ENCODE measurements at regions not wholly inside any gene's neighbourhood (a gene's known extent, or its start where the extent isn't known, plus 50 kb on each side); places are given as distances from the start of the nearest gene placed in this dataset.
A peak's percentile ranks its signal among the peaks of the same experiment; 100 is the strongest.

- H3K4me1 Mint-ChIP-seq, result no peaks in the 10 kb centered on the region
- peaks cover 6 to 15% of the 10 kb centered on the region in 2 donors for H3K27me3 Mint-ChIP-seq
- Histone ChIP-seq H3K4me3 (ENCODE audit: low read length) (no peak overlapping the region), H3K9me3 (ENCODE audit: low read length) (no peaks in the 10 kb centered on the region), H3K4me1 (ENCODE audit: insufficient read depth, low read length) (no peaks in the 10 kb centered on the region), H3K27me3 (ENCODE audit: insufficient read depth, low read length, poor library complexity, severe bottlenecking) (no peaks in the 10 kb centered on the region), H3K27ac (ENCODE audit: low read depth, low read length) (no peak overlapping the region), H3K36me3 (ENCODE audit: insufficient read depth, low read length) (no peaks in the 10 kb centered on the region)
- CTCF ChIA-PET, result no interaction called here
- DNase-seq, result no peak
- no peak overlapping the region for H3K4me3 Mint-ChIP-seq
- H3K36me3 Mint-ChIP-seq, result no peaks in the 10 kb centered on the region
- POLR2A ChIA-PET, result no interaction called here
- no peak overlapping the region for H3K27ac Mint-ChIP-seq
- peaks cover 0 to 3% (median 0%) of the 10 kb centered on the region in 5 donors for H3K9me3 Mint-ChIP-seq
Measured at GRCh38 chr5:38207343-38207742, 51.0 kb upstream of the EGFLAM start.

GRCh38 chr5:38202741-38203140, 55.6 kb upstream of the EGFLAM start:
- ChIA-PET CTCF (no interaction called here), POLR2A (no interaction called here)
- no peaks in the 10 kb centered on the region for H3K36me3 Mint-ChIP-seq
- H3K4me1 Mint-ChIP-seq, result no peaks in the 10 kb centered on the region
- H3K27me3 Mint-ChIP-seq, result peaks cover 4 to 11% of the 10 kb centered on the region in 2 donors
- Histone ChIP-seq H3K4me3 (ENCODE audit: low read length) (no peak overlapping the region), H3K27me3 (ENCODE audit: insufficient read depth, low read length, poor library complexity, severe bottlenecking) (no peaks in the 10 kb centered on the region), H3K9me3 (ENCODE audit: low read length) (no peaks in the 10 kb centered on the region), H3K4me1 (ENCODE audit: insufficient read depth, low read length) (no peaks in the 10 kb centered on the region), H3K36me3 (ENCODE audit: insufficient read depth, low read length) (no peaks in the 10 kb centered on the region), H3K27ac (ENCODE audit: low read depth, low read length) (no peak overlapping the region)
- no peak overlapping the region for H3K27ac Mint-ChIP-seq
- peaks cover 0 to 2% (median 0%) of the 10 kb centered on the region in 5 donors for H3K9me3 Mint-ChIP-seq
- no peak overlapping the region for H3K4me3 Mint-ChIP-seq
- DNase-seq, result no peak

- POLR2A ChIA-PET, result no interaction called here
- Histone ChIP-seq H3K4me3 (ENCODE audit: low read length) (no peak overlapping the region), H3K36me3 (ENCODE audit: insufficient read depth, low read length) (no peaks in the 10 kb centered on the region), H3K9me3 (ENCODE audit: low read length) (no peaks in the 10 kb centered on the region), H3K4me1 (ENCODE audit: insufficient read depth, low read length) (no peaks in the 10 kb centered on the region), H3K27me3 (ENCODE audit: insufficient read depth, low read length, poor library complexity, severe bottlenecking) (no peaks in the 10 kb centered on the region), H3K27ac (ENCODE audit: low read depth, low read length) (no peak overlapping the region)
- DNase-seq, result no peak
- CTCF ChIA-PET, result no interaction called here
- Mint-ChIP-seq H3K9me3 (peaks cover 0 to 2% (median 0%) of the 10 kb centered on the region in 5 donors), H3K4me3 (no peak overlapping the region), H3K36me3 (no peaks in the 10 kb centered on the region), H3K4me1 (no peaks in the 10 kb centered on the region), H3K27me3 (peaks cover 5 to 17% of the 10 kb centered on the region in 2 donors), H3K27ac (no peak overlapping the region)
Measured at GRCh38 chr5:38200872-38201557, 57.3 kb upstream of the EGFLAM start.

- Mint-ChIP-seq H3K4me3 (no peak overlapping the region), H3K4me1 (peaks cover 5 to 6% (median 5%) of the 10 kb centered on the region in 3 donors), H3K27ac (no peak overlapping the region), H3K9me3 (peaks cover 0 to 4% (median 0%) of the 10 kb centered on the region in 5 donors), H3K27me3 (peaks cover 16 to 20% of the 10 kb centered on the region in 2 donors), H3K36me3 (no peaks in the 10 kb centered on the region)
- Histone ChIP-seq H3K27ac (ENCODE audit: low read depth, low read length) (no peak overlapping the region), H3K36me3 (ENCODE audit: insufficient read depth, low read length) (no peaks in the 10 kb centered on the region), H3K4me3 (ENCODE audit: low read length) (no peak overlapping the region), H3K27me3 (ENCODE audit: insufficient read depth, low read length, poor library complexity, severe bottlenecking) (no peaks in the 10 kb centered on the region), H3K4me1 (ENCODE audit: insufficient read depth, low read length) (no peaks in the 10 kb centered on the region), H3K9me3 (ENCODE audit: low read length) (no peaks in the 10 kb centered on the region)
- ChIA-PET POLR2A (no interaction called here), CTCF (no interaction called here)
- DNase-seq, result no peak
Measured at GRCh38 chr5:38197118-38197517, 61.2 kb upstream of the EGFLAM start.

- Histone ChIP-seq H3K4me3 (ENCODE audit: low read length) (no peak overlapping the region), H3K27ac (ENCODE audit: low read depth, low read length) (no peak overlapping the region), H3K9me3 (ENCODE audit: low read length) (no peaks in the 10 kb centered on the region), H3K4me1 (ENCODE audit: insufficient read depth, low read length) (no peaks in the 10 kb centered on the region), H3K27me3 (ENCODE audit: insufficient read depth, low read length, poor library complexity, severe bottlenecking) (no peaks in the 10 kb centered on the region), H3K36me3 (ENCODE audit: insufficient read depth, low read length) (no peaks in the 10 kb centered on the region)
- Mint-ChIP-seq H3K4me3 (no peak overlapping the region), H3K4me1 (peaks cover 5 to 6% (median 5%) of the 10 kb centered on the region in 3 donors), H3K36me3 (no peaks in the 10 kb centered on the region), H3K27me3 (peaks cover 18 to 20% of the 10 kb centered on the region in 2 donors), H3K27ac (peak overlapping the region in 1 of 8 donors; percentile 4), H3K9me3 (peaks cover 0 to 2% (median 0%) of the 10 kb centered on the region in 5 donors)
- DNase-seq, result peak; percentile 4 to 58 (median 27)
- CTCF ChIA-PET, result interaction anchor here (1.0 to 2.2 kb wide), 5 partner anchors 9 to 780 kb away, joined by 3 to 8 read pairs (median 4); no protein-coding TSS in a partner anchor
- POLR2A ChIA-PET, result no interaction called here
Measured at GRCh38 chr5:38193015-38193581, 65.3 kb upstream of the EGFLAM start.

GRCh38 chr5:38191693-38192092, 66.7 kb upstream of the EGFLAM start:
- no peak overlapping the region for H3K4me3 Mint-ChIP-seq
- no peaks in the 10 kb centered on the region for H3K36me3 Mint-ChIP-seq
- peaks cover 18% of the 10 kb centered on the region in 2 donors for H3K27me3 Mint-ChIP-seq
- Histone ChIP-seq H3K27ac (ENCODE audit: low read depth, low read length) (no peak overlapping the region), H3K9me3 (ENCODE audit: low read length) (no peaks in the 10 kb centered on the region), H3K27me3 (ENCODE audit: insufficient read depth, low read length, poor library complexity, severe bottlenecking) (no peaks in the 10 kb centered on the region), H3K4me1 (ENCODE audit: insufficient read depth, low read length) (no peaks in the 10 kb centered on the region), H3K36me3 (ENCODE audit: insufficient read depth, low read length) (no peaks in the 10 kb centered on the region), H3K4me3 (ENCODE audit: low read length) (no peak overlapping the region)
- peaks cover 5 to 6% (median 5%) of the 10 kb centered on the region in 3 donors for H3K4me1 Mint-ChIP-seq
- ChIA-PET CTCF (interaction anchor here (2.1 kb wide), 1 partner anchor 779 kb away, joined by 8 read pairs; no protein-coding TSS in a partner anchor), POLR2A (no interaction called here)
- H3K27ac Mint-ChIP-seq, result no peak overlapping the region
- no peak for DNase-seq
- H3K9me3 Mint-ChIP-seq, result peaks cover 0 to 2% (median 0%) of the 10 kb centered on the region in 5 donors

- no peak overlapping the region for H3K27ac ChIP-seq (ENCODE audit: low read depth, low read length)
- Mint-ChIP-seq H3K27me3 (peaks cover 9 to 17% of the 10 kb centered on the region in 2 donors), H3K9me3 (peaks cover 0 to 2% (median 0%) of the 10 kb centered on the region in 5 donors), H3K36me3 (no peaks in the 10 kb centered on the region), H3K4me3 (no peak overlapping the region), H3K27ac (no peak overlapping the region), H3K4me1 (peaks cover 5 to 6% (median 5%) of the 10 kb centered on the region in 3 donors)
- no peaks in the 10 kb centered on the region for H3K36me3 ChIP-seq (ENCODE audit: insufficient read depth, low read length)
- ChIA-PET POLR2A (no interaction called here), CTCF (no interaction called here)
- H3K27me3 ChIP-seq (ENCODE audit: insufficient read depth, low read length, poor library complexity, severe bottlenecking), result no peaks in the 10 kb centered on the region
- no peaks in the 10 kb centered on the region for H3K9me3 ChIP-seq (ENCODE audit: low read length)
- H3K4me3 ChIP-seq (ENCODE audit: low read length), result no peak overlapping the region
- H3K4me1 ChIP-seq (ENCODE audit: insufficient read depth, low read length), result no peaks in the 10 kb centered on the region
- DNase-seq, result no peak
Measured at GRCh38 chr5:38190111-38190510, 68.2 kb upstream of the EGFLAM start.

- ChIA-PET POLR2A (no interaction called here), CTCF (no interaction called here)
- Mint-ChIP-seq H3K4me3 (no peak overlapping the region), H3K4me1 (peaks cover 5 to 6% (median 5%) of the 10 kb centered on the region in 3 donors), H3K27ac (no peak overlapping the region), H3K36me3 (no peaks in the 10 kb centered on the region), H3K27me3 (peaks cover 8 to 12% of the 10 kb centered on the region in 2 donors), H3K9me3 (peaks cover 0 to 2% (median 0%) of the 10 kb centered on the region in 5 donors)
- no peaks in the 10 kb centered on the region for H3K27me3 ChIP-seq (ENCODE audit: insufficient read depth, low read length, poor library complexity, severe bottlenecking)
- H3K36me3 ChIP-seq (ENCODE audit: insufficient read depth, low read length), result no peaks in the 10 kb centered on the region
- H3K27ac ChIP-seq (ENCODE audit: low read depth, low read length), result no peak overlapping the region
- no peaks in the 10 kb centered on the region for H3K9me3 ChIP-seq (ENCODE audit: low read length)
- H3K4me1 ChIP-seq (ENCODE audit: insufficient read depth, low read length), result no peaks in the 10 kb centered on the region
- no peak for DNase-seq
- H3K4me3 ChIP-seq (ENCODE audit: low read length), result no peak overlapping the region
Measured at GRCh38 chr5:38189081-38189504, 69.3 kb upstream of the EGFLAM start.

Measured in CD8-positive, alpha-beta memory T cell (primary cell).